Right ventricle myocardium superior (tissue), 1 donor: ENCODE measurements at regions not wholly inside any gene's neighbourhood (a gene's known extent, or its start where the extent isn't known, plus 50 kb on each side); places are given as distances from the start of the nearest gene placed in this dataset.
"Not testable (repeated sequence)": the region's sequence is repeated elsewhere in the genome, so short reads cannot be mapped to it uniquely, and the experiment has no call there.

Source experiments
- ATAC-seq: fragments of 200-7000 bp; cut with Tn5 transposase; one replicate; pipeline ENCODE4 v1.9.1; 2020; ENCODE audit warnings: mild to moderate bottlenecking; ENCODE audit not compliant: poor library complexity
- DNase-seq: peaks from one replicate; pipeline ENCODE4 v3.0.0-alpha.2; 2020
- intact Hi-C: fragments of 100-400 bp; cut with DNase I; formaldehyde crosslinking; loops from one replicate; pipeline ENCODE4 v1.11.2; 2022
- donor health status: DM: no; HTN: yes; CAD: no; lungs with severe emphysema.

DNA sequence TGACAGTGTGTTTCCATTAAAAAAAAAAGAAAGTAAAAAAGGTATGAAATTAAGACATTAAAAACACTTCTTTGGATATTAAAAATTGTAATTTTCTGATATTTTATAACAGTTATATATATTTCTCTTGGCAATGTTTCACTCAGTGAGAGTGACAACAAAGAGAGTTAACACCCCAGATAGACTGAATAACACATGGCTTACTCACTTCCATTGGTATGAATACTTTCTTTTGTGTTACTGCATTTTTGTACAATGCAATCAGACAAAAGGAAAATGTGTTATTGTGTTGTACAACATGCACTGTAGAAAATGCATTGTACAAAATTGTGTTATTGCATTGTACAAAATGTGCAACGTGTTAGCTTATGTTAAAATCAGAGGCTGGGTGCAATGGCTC lies 676.6 kb upstream of the AMELY start:
- intact Hi-C loops: not testable (repeated sequence)

GRCh38 chrY:7562541-7562940 lies 651.0 kb upstream of the AMELY start:
- no peak for ATAC-seq
- intact Hi-C loops: no loop called here
- no peak for DNase-seq

More for the DNA sequence above, 676.6 kb upstream of the AMELY start:
- not testable (repeated sequence) for DNase-seq, ATAC-seq

- intact Hi-C loops: no loop called here
- no peak for DNase-seq
- no peak for ATAC-seq
Observed at GRCh38 chrY:7557675-7558074, 646.1 kb upstream of the AMELY start.

DNA sequence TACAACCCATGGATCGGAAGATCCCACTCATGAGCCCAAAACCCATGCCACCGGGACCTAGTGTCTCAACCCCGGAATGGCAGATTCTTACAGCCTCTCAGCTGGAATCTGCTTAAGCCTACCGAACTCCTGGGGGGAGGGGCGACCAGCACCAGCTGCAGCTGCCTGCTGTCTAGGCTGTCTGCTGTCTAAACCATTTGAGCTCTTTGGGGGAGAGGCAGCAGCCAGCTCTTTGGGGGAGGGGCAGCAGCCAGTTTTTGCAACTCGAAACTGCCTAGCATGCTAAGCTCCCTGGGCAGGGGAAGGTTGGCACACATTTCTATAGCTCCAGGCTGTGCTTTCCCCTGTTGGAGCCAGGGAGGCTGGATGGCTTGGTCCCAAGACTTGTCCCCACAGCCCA lies 643.5 kb upstream of the AMELY start:
- ATAC-seq: no peak
- no peak for DNase-seq
- intact Hi-C loops: no loop called here

- ATAC-seq: no peak
- intact Hi-C loops: no loop called here
- DNase-seq: no peak
Observed at GRCh38 chrY:7545060-7545459, 633.5 kb upstream of the AMELY start.

DNA sequence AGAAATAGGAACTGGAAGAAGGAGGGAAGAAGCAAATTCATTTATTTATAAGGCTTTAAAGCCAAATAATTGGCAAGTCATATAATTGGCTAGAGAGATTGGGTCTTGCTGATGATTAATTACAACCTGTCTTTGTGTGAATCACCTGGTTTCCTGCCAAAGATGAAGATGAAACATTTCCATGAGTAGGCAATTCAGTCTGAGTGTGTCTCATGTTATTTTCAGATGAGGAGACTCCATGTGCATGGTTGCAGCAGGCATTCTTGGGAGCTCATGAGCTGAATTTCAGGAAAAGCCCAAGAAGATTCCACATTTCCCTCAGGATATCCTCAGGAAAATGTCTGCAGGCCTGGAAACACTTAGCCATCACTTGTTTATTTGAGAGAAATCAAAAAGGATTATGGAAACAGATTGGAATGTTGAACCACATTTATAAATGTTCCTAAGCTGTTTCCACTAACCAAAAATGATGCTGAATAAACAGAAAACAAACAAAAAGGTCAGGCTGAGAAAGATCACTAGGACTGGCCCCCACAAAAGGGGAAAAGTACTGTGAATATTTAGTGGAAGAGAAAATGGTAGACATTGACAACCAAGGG lies 632.7 kb upstream of the AMELY start:
- intact Hi-C loops: no loop called here

DNA sequence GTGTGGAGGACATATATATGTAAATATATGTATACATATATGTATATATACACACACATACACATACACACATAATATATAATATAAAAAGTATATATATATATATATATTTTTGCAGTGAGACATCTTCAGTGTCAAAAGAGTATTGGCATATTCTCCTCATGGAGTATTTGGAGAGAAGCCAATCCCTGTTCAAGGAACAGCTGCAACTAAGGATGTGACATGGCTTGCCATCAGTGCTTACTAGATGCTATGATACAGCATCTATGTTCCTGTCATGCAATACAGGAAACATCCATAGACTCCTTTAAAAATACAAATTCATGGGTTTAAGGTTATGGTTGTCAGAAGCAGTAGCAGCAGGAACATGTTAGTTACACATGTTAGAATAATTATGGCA lies 632.0 kb upstream of the AMELY start:
- intact Hi-C loops: no loop called here
- DNase-seq (no peak), ATAC-seq (no peak)

More for the DNA sequence above, 632.7 kb upstream of the AMELY start:
- no peak for ATAC-seq
- DNase-seq: no peak

GRCh38 chrY:7542256-7542858 lies 630.8 kb upstream of the AMELY start:
- intact Hi-C loops: no loop called here
- DNase-seq (no peak), ATAC-seq (no peak)

GRCh38 chrY:7529396-7529795 lies 617.8 kb upstream of the AMELY start:
- DNase-seq (no peak), ATAC-seq (no peak)
- intact Hi-C loops: no loop called here

DNA sequence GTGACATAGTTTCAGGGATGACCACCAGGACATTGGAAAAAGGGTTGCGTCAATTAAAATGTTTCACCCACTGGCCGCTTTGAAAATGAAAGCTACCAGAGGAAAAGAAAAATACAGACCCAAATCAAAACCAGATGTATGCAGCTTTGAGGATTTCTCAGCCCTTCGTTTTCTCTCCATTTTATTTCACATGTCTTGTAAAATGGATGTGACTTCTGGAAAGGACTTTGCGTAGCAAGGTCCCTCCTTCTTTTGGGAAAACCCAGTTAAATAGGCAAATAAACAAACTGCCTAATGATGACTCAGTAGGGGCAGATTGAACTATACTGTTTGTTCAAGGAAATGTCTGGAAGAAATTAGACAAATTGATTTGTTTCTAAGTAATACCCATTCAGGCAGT lies 616.0 kb upstream of the AMELY start:
- DNase-seq, ATAC-seq, intact Hi-C loops: not testable (repeated sequence)

DNA sequence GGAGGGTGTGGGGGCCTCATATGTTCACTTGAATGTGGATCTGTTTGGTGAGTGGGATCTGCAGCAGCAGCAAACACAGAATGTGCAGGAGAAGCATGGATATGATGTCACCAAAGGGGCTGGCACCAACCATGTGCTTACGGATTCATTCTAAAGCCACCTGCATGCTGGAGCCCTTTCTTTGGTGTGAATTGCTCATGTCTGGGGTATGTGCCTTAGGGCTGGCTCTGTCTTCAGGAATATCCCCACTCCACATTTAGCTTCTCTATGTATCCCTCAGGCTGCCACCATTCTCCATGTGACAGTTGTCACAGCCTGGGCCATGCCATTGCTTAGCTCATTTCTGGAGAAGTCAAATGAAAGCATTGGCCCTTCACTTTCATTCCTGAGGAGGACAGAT lies 606.8 kb upstream of the AMELY start:
- ATAC-seq (no peak), DNase-seq (no peak)
- intact Hi-C loops: no loop called here

GRCh38 chrY:7516268-7516667 lies 604.7 kb upstream of the AMELY start:
- DNase-seq (no peak), ATAC-seq (no peak)
- intact Hi-C loops: no loop called here

DNA sequence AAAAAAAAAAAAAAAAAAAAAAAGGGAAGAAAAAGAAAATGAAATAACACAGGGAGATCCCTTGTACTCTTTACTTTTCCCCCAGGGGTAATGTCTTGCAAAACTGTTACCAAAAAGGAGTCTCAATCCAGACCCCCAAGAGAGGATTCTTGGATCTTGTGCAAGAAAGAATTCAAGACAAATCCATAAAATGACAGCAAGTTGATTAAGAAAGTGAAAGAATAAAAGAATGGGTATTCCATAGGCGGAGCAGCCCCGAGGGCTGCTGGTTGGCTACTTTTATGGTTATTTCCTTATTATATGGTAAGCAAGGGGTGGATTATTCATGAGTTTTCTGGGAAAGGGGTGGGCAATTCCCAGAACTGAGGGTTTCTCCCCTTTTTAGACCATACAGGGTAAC lies 604.3 kb upstream of the AMELY start:
- DNase-seq (no peak), ATAC-seq (no peak)
- intact Hi-C loops: no loop called here

- ATAC-seq: no peak
Observed at GRCh38 chrY:7502896-7503295, 591.3 kb upstream of the AMELY start.

GRCh38 chrY:7501236-7501635 lies 589.7 kb upstream of the AMELY start:
- intact Hi-C loops: no loop called here
- ATAC-seq: no peak

More at GRCh38 chrY:7502896-7503295, 591.3 kb upstream of the AMELY start:
- no peak for DNase-seq
- intact Hi-C loops: no loop called here

DNA sequence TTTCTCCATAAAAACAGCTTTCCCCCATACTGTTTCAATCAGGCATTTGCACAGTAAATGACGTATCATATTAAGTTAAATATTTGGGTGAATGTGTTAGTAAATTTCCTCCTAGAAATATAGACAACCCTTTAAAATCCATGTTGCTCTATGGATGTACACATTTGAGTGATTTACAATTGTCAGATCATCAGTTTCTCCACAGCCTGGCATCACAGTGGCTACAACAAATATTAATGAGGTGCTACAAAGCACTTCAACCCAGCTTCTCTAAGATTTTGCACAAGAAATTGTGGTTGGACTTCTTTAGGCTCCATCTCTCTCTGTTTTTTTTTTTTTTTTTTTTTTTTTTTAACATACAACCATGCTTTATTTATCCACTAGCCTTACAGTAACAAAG lies 584.4 kb upstream of the AMELY start:
- no peak for DNase-seq
- intact Hi-C loops: no loop called here
- ATAC-seq: no peak

More at GRCh38 chrY:7501236-7501635, 589.7 kb upstream of the AMELY start:
- DNase-seq: no peak

DNA sequence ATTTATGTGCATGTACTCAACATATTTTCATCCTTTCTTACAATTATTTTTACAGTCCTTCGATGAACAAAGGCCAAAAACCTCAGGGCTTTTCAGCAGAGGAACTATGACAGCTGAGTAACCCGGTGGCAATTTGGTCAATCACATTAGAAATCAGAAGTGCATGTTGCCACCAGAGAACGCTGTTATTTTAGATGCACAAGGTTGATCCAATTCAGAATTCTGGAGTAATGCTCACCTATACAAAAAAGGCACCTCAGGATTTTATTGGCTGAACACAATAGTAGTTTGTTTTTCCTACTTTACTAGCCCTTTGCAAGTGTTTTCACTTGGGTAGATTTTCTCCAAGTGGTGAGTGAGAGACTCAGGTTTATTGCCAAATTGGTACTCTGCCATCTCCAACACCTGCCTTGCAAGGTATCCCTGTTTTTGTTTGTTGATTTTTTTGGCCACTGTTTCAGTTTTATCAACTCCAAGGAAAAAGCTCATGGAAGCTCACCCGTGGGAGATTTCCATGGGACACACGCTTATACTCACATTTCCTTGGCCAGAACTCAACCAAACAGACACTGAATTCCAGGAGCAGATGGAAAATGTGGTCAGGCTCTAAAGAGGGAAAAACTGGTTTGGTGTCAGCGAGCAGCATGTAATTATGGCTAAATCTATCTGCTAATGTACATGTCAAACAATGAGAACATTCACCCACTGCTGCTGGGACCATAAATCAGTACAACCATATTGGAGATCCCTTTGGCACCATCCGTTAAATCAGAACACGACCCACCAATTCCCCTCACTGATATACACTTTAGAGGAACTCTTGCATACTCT lies 573.1 kb upstream of the AMELY start:
- intact Hi-C loops, ATAC-seq, DNase-seq: not testable (repeated sequence)

GRCh38 chrY:7471976-7472375 lies 560.4 kb upstream of the AMELY start:
- ATAC-seq (no peak), DNase-seq (no peak)
- intact Hi-C loops: no loop called here

DNA sequence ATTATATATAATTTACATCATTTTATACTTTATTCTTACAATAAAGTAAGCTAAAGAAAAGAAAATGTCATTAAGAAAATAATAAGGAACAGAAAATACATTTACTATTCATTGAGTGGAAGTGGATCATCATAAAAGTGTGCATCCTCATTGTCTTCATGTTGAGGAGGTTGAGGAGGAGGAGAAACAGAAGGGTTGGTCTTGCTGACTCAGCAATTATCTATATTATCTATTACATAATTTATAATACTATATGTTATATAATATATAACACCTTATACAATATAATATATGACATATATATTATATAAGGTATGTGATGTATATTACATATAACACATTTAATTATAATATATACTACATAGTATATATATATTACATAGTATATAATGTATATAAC lies 558.5 kb upstream of the AMELY start:
- ATAC-seq: no peak
- intact Hi-C loops: no loop called here
- DNase-seq: no peak
